HUES48 (cell line): ENCODE measurements at regions not wholly inside any gene's neighbourhood (a gene's known extent, or its start where the extent isn't known, plus 50 kb on each side); places are given as distances from the start of the nearest gene placed in this dataset.

Source experiments
- H3K27ac ChIP-seq: one replicate; pipeline ENCODE4 v1.7.0; 2013; ENCODE audit warnings: low read depth, low read length, inconsistent platforms
- H3K27me3 ChIP-seq: 2 replicates; pipeline ENCODE4 v1.6.1; 2013; ENCODE audit warnings: mild to moderate bottlenecking, low read length; ENCODE audit not compliant: control insufficient read depth, insufficient read depth
- H3K36me3 ChIP-seq: 2 replicates; pipeline ENCODE4 v1.6.1; 2013; ENCODE audit warnings: low read length; ENCODE audit not compliant: control insufficient read depth, insufficient read depth
- H3K4me1 ChIP-seq: 2 replicates; pipeline ENCODE4 v1.6.1; 2013; ENCODE audit warnings: mild to moderate bottlenecking, low read length; ENCODE audit not compliant: control insufficient read depth, insufficient read depth
- H3K4me3 ChIP-seq: 2 replicates; pipeline ENCODE4 v1.5.1; 2013; ENCODE audit warnings: mild to moderate bottlenecking, low read depth, low read length
- H3K9ac ChIP-seq: 2 replicates; pipeline ENCODE4 v1.6.1; 2013; ENCODE audit warnings: mild to moderate bottlenecking, low read depth, low read length, moderate library complexity
- H3K9me3 ChIP-seq: 2 replicates; pipeline ENCODE4 v1.6.1; 2013; ENCODE audit warnings: low read length; ENCODE audit not compliant: control insufficient read depth, insufficient read depth

DNA sequence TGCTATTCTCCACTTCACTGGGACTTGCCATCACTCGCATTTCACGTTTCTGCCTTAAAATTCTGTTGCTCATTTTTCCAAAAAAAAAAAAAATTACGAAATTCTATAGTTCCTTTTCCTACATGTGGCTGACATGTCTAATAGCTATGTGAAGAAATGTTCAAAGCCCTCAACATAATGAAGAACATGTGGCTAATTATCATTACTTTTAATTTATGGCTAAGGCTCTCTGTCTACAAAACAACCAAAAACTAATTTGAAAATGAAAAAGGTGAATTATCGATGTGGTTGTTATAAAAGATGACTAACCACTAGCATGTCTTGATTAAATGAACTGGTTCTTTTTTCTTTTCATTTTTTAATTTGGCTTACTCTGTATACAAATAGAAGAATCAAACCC lies 940.0 kb downstream of the EFNB2 start:
- H3K9me3 ChIP-seq, result no peaks in the 10 kb centered on the region
- H3K27ac ChIP-seq, result no peak overlapping the region
- no peaks in the 10 kb centered on the region for H3K27me3 ChIP-seq
- H3K9ac ChIP-seq, result no peak overlapping the region
- no peaks in the 10 kb centered on the region for H3K36me3 ChIP-seq
- H3K4me3 ChIP-seq, result no peak overlapping the region
- no peaks in the 10 kb centered on the region for H3K4me1 ChIP-seq

DNA sequence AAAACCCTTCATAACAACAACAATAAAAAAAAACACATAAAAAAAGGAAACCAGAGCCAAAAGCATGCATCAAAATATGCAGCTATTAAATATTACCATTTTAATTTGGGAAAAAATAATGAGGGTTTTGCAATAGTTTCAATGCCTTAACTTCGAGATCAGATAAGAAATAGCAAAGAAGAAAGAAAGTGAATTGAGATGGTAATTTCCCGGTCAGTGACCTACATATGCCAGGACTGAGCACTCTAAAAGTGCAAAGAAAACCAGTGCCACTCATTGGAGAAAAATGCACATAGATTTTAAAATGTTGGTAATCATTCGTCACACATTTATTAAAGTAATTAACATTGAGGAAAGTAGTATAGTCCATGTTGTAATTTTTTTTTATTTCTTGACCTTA lies 944.2 kb downstream of the EFNB2 start:
- Histone ChIP-seq H3K9me3 (no peaks in the 10 kb centered on the region), H3K27ac (no peak overlapping the region), H3K36me3 (no peaks in the 10 kb centered on the region), H3K27me3 (no peaks in the 10 kb centered on the region), H3K4me3 (no peak overlapping the region), H3K9ac (no peak overlapping the region), H3K4me1 (0 out of 2 replicates have a peak, but pooled peaks cover 7% of the 10 kb centered on the region)

DNA sequence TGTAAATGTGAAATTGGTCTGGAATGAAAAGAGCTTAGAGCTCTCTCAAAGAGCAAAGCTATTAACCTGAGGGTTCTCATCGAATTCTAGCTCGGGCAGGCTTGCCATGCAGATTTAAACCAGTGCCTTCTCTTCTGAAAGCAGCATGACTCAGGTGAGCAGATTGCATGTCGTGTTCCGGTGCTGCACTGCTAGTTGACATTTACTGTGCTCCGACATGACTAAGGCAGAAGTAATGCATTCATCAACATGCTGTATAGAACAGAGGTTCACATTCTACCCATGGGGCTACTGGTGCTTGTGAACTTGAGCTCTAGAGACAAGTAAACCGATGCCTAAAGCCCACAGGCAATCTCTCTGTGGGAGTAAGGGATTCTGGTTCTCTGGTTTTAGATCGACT lies 947.7 kb downstream of the EFNB2 start:
- H3K36me3 ChIP-seq, result no peaks in the 10 kb centered on the region
- H3K9me3 ChIP-seq, result no peaks in the 10 kb centered on the region
- no peak overlapping the region for H3K27ac ChIP-seq
- no peak overlapping the region for H3K4me3 ChIP-seq
- H3K4me1 ChIP-seq, result 0 out of 2 replicates have a peak, but pooled peaks cover 7% of the 10 kb centered on the region
- H3K9ac ChIP-seq, result no peak overlapping the region
- H3K27me3 ChIP-seq, result no peaks in the 10 kb centered on the region

DNA sequence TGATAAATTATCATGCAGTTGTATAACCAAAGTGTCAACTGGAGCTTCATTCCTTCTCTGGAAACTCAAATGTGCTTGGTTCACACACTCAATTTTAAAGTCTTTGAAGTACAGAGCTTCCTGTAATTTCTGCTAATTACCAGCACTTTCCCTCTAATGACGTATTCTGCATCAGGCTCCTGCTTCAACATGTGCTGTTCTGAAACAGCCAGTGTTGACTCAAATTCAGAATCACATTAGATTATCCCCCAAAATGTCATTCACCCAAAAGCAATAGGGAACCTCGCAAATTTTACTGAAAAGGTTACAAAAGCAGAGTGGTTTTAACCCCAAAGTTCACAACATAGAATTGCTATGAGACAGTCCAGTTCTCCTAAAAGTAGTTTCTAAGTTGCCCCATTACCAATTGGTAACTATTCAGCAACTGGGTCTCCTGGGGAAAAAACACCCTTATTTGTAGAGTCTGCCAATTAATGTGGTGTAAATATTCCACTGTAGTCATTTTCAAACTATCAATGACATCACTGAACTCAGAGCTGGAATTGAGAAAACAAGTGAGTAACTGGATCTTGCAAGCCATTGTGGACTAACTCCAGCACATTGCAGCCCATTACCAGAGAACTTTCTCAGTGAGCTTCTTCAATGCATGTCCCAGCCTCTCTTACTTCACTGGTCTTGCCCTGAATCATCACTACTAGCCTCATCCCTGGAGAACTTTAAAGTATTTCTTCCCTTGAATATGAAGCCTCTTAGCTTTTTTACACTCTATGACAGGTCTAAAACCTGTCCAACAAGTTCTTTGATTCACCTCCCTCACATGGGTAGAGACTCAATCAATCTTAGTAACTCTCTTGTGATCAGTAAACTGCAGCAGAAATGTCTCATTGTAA lies 955.4 kb downstream of the EFNB2 start:
- H3K27ac ChIP-seq, result no peak overlapping the region
- no peaks in the 10 kb centered on the region for H3K4me1 ChIP-seq
- H3K36me3 ChIP-seq, result no peaks in the 10 kb centered on the region
- peaks cover 2% of the 10 kb centered on the region; the same call in 1 of the 2 replicates for H3K9me3 ChIP-seq
- H3K9ac ChIP-seq, result no peak overlapping the region
- H3K27me3 ChIP-seq, result no peaks in the 10 kb centered on the region
- no peak overlapping the region for H3K4me3 ChIP-seq

DNA sequence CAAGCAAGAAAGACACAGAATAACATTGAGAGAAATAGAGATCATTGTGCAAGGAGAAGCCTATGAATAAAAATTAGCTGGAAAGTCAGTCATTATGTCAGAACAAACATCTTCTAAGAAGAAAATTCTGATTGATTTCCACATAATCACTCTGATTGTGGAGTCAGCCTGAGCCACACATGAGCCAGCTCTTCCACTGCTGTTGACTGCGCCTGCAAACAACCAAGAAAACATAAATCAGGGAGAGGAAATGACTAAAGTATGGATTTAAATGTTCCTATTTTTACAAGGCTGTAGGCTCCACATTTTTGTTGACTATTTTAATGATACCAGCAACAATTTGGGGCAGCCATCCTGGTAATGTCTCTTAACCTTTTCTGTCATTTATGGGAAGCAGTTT lies 962.3 kb downstream of the EFNB2 start:
- Histone ChIP-seq H3K4me1 (no peaks in the 10 kb centered on the region), H3K36me3 (no peaks in the 10 kb centered on the region), H3K9me3 (peaks cover 5% of the 10 kb centered on the region; the same call in 1 of the 2 replicates), H3K9ac (no peak overlapping the region), H3K4me3 (no peak overlapping the region), H3K27ac (no peak overlapping the region), H3K27me3 (no peaks in the 10 kb centered on the region)

DNA sequence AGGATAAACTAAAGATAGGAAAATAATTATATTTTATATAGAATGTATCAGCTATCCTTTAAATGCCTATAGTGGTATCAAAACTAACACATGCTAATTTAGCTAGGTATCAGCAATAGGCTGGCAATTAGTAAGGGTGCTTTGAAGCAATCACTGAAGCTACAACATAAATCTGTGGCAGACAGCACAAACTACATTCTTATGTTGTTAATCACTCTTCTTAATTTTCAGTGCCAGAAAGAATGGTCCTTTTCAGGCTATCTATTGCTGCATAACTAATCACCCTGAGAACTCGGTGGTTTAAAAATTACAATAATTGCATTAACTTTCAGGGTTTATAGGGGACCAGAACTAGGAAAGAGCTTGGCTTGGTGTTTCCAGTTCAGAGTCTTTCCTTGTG lies 963.1 kb downstream of the EFNB2 start:
- H3K9me3 ChIP-seq, result peaks cover 5% of the 10 kb centered on the region; the same call in 1 of the 2 replicates
- no peak overlapping the region for H3K9ac ChIP-seq
- H3K4me3 ChIP-seq, result no peak overlapping the region
- no peaks in the 10 kb centered on the region for H3K27me3 ChIP-seq
- no peaks in the 10 kb centered on the region for H3K36me3 ChIP-seq
- no peaks in the 10 kb centered on the region for H3K4me1 ChIP-seq
- H3K27ac ChIP-seq, result no peak overlapping the region

DNA sequence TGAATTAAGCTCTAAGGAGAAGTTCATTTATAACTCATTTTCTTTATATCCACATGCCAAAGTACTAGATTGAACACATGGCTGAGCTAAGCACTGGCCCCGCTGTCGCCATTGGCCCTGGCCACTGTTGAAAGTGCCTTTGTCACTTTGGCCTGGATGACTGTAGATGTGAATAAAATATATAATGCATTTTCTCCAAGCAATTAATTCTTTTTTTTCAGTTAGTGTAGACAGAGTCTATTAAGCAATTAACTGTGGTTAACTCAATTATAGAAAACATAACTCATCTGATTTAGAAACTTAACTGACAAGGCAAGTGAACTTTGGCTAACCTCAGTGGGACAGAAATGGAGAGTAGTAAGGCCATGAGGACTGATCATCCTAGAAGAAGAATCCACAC lies 965.6 kb downstream of the EFNB2 start:
- Histone ChIP-seq H3K27me3 (no peaks in the 10 kb centered on the region), H3K9me3 (peaks cover under 1% of the 10 kb centered on the region; the same call in 1 of the 2 replicates), H3K4me1 (no peaks in the 10 kb centered on the region), H3K9ac (no peak overlapping the region), H3K4me3 (no peak overlapping the region), H3K27ac (no peak overlapping the region), H3K36me3 (no peaks in the 10 kb centered on the region)

DNA sequence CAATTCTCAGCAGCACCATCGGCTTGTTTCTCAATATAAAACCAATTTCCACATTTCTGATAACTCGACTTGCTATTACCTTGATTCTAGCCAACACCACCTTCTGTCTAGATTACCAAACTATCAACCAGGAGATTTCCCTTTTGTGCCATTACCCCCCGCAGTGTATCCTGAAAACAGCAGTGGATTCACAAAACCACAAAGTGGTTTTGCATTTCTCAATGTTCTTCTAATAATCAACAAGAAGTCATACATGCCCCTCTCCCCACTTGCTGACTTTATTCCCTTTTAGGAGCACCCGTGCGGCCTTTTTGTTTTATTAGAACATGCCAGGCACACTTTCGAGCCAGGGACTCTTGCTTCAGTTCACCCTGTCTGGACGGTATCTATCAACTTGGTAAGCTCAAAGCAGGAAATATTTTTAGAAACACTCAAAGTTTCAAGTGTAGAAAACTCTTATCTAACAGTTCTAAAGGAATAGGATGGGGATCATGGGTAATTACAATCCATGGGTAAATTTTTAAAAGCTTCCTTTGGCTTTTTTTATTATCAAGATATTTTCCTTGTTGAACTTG lies 967.4 kb downstream of the EFNB2 start:
- Histone ChIP-seq H3K27ac (no peak overlapping the region), H3K9ac (no peak overlapping the region), H3K36me3 (no peaks in the 10 kb centered on the region), H3K9me3 (no peaks in the 10 kb centered on the region), H3K4me3 (no peak overlapping the region), H3K4me1 (no peaks in the 10 kb centered on the region), H3K27me3 (no peaks in the 10 kb centered on the region)

DNA sequence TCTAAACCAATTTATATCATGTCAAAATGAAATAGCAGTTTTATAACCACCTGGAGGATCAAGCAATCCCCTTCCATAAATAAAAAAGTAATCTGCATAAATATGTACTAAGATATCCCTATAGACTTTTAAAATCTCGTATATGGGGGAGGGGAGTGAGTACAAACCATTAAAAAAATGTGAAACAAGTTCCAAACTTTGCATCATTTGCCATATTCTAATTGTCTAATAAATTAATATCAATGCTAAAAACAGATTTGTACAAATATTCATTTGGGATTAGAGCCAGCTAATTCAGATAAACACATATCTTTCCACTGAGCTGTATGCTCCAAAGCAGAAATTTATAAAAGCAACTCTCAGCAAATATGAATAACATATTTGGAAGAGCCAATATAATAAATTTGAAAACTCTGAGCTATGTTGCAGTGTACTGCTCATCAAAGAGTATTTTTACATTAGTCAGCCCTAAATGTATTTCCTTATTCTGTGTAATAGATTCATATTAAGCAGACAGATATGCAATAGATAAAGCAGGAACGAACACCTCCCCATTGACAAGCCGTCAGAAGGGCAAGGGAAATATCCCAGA lies 970.2 kb downstream of the EFNB2 start:
- Histone ChIP-seq H3K4me1 (no peaks in the 10 kb centered on the region), H3K27ac (no peak overlapping the region), H3K27me3 (no peaks in the 10 kb centered on the region), H3K4me3 (no peak overlapping the region), H3K9me3 (no peaks in the 10 kb centered on the region), H3K36me3 (no peaks in the 10 kb centered on the region), H3K9ac (no peak overlapping the region)

DNA sequence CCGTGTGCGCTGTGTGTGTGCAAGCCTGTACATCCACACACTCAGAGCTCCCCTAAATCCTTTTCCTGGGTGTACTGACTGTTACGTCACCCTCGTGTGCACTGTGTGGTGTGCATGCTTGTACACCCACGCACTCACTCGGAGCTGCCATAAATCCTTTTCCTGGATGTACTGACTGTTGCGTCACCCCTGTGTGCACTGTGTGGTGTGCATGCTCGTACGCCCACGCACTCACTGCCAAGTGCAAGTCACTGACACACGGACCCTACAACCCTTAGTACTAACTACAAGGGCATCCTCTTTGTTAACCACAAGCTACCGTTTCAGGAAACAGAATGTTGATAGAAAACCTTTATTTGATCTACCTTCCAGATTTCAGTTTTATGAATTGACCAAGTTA lies 983.4 kb downstream of the EFNB2 start:
- Histone ChIP-seq H3K4me3 (no peak overlapping the region), H3K27ac (no peak overlapping the region), H3K27me3 (no peaks in the 10 kb centered on the region)

DNA sequence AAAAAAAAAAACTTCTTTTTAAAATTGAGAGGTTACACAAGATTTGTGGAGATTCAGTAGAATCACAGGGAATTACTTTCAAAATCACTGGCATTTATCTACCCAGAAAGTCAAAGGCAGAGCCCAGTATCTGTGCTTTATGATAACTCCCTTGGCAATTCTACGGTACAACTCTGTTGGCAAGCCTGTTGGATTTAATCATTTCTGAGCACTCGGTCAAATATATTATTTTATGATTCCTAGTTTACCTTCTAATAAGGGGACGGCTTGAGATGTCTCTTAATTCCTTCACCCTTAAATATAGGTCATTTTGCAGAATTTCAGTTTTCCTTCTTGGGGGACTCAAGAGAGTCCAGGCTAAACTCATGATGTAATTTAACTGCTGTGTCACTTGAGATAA lies 987.6 kb downstream of the EFNB2 start:
- H3K9me3 ChIP-seq, result no peaks in the 10 kb centered on the region
- H3K36me3 ChIP-seq, result no peaks in the 10 kb centered on the region
- no peak overlapping the region for H3K9ac ChIP-seq
- no peaks in the 10 kb centered on the region for H3K4me1 ChIP-seq
- no peak overlapping the region for H3K27ac ChIP-seq
- H3K4me3 ChIP-seq, result no peak overlapping the region
- no peaks in the 10 kb centered on the region for H3K27me3 ChIP-seq

More for the DNA sequence above, 983.4 kb downstream of the EFNB2 start:
- Histone ChIP-seq H3K36me3 (no peaks in the 10 kb centered on the region), H3K9ac (no peak overlapping the region), H3K9me3 (no peaks in the 10 kb centered on the region), H3K4me1 (no peaks in the 10 kb centered on the region)
